Nephron progenitor cell (in vitro differentiated cells): ENCODE measurements at regions not wholly inside any gene's neighbourhood (a gene's known extent, or its start where the extent isn't known, plus 50 kb on each side); places are given as distances from the start of the nearest gene placed in this dataset.
"Not testable (repeated sequence)": the region's sequence is repeated elsewhere in the genome, so short reads cannot be mapped to it uniquely, and the experiment has no call there.

ENCODE experiments used
- DNase-seq: peaks from one replicate; pipeline ENCODE4 v3.0.0; 2021
- H3K27ac Mint-ChIP-seq: 2 replicates; pipeline ENCODE4 v1.8.0; 2021; ENCODE audit warnings: mild to moderate bottlenecking, moderate library complexity, mixed read lengths
- H3K27me3 Mint-ChIP-seq: 2 replicates; pipeline ENCODE4 v1.8.0; 2021; ENCODE audit warnings: mild to moderate bottlenecking, low read depth, mixed read lengths; ENCODE audit not compliant: poor library complexity
- H3K36me3 Mint-ChIP-seq: 2 replicates; pipeline ENCODE4 v1.8.0; 2021; ENCODE audit warnings: low read depth, mixed read lengths
- H3K4me1 Mint-ChIP-seq: 2 replicates; pipeline ENCODE4 v1.8.0; 2021; ENCODE audit warnings: mixed read lengths
- H3K4me3 Mint-ChIP-seq: 2 replicates; pipeline ENCODE4 v1.8.0; 2021; ENCODE audit warnings: mild to moderate bottlenecking, moderate library complexity, mixed read lengths
- H3K9me3 Mint-ChIP-seq: 2 replicates; pipeline ENCODE4 v1.8.0; 2021; ENCODE audit warnings: mild to moderate bottlenecking, moderate library complexity, mixed read lengths
- TF ChIP-seq, protein P1 (sequence below): fragments of 200-600 bp; sonication (generic); IDR thresholded peaks from 2 replicates; pipeline ENCODE4 v1.5.0; 2021; ENCODE audit warnings: antibody characterized with exemption

DNA sequence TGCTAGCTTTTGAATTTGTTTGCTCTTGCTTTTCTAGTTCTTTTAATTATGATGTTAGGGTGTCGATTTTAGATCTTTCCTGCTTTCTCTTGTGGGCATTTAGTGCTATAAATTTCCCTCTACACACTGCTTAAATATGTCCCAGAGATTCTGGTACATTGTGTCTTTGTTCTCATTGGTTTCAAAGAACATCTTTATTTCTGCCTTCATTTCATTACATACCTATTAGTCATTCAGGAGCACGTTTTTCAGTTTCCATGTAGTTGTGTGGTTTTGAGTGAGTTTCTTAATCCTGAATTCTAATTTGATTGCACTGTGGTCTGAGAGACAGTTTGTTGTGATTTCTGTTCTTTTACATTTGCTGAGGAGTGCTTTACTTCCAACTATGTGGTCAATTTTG lies 51.2 kb upstream of the MB21D2 start:
- not testable (repeated sequence) for H3K4me1 Mint-ChIP-seq, H3K27ac Mint-ChIP-seq, H3K36me3 Mint-ChIP-seq, DNase-seq, H3K4me3 Mint-ChIP-seq, H3K27me3 Mint-ChIP-seq
- H3K9me3 Mint-ChIP-seq = peaks cover 40% of the 10 kb centered on the region

DNA sequence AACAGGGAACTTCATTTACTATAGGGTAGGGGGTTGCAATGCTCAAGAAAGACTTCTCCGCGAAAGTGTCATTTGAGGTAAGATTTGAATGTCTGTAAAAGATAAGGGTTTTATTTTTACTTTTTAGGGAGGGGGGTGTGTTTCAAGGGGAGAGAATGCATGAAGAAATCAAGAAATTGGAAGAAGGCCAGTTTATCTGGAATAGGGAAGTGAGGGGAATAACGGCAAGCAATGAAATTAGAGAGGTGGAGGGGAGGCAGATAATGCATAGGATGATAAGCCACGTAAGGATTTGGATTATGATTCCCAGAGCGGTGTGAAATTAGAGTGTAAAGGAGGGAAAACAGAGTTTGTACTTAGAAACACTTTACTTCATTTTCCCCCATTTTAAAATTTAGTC lies 63.0 kb upstream of the MB21D2 start:
- Mint-ChIP-seq H3K4me1 (no peaks in the 10 kb centered on the region), H3K36me3 (no peaks in the 10 kb centered on the region), H3K4me3 (no peak overlapping the region), H3K9me3 (peaks cover 20% of the 10 kb centered on the region), H3K27me3 (peaks cover 5% of the 10 kb centered on the region), H3K27ac (no peak overlapping the region)
- TF ChIP-seq, protein P1, sequence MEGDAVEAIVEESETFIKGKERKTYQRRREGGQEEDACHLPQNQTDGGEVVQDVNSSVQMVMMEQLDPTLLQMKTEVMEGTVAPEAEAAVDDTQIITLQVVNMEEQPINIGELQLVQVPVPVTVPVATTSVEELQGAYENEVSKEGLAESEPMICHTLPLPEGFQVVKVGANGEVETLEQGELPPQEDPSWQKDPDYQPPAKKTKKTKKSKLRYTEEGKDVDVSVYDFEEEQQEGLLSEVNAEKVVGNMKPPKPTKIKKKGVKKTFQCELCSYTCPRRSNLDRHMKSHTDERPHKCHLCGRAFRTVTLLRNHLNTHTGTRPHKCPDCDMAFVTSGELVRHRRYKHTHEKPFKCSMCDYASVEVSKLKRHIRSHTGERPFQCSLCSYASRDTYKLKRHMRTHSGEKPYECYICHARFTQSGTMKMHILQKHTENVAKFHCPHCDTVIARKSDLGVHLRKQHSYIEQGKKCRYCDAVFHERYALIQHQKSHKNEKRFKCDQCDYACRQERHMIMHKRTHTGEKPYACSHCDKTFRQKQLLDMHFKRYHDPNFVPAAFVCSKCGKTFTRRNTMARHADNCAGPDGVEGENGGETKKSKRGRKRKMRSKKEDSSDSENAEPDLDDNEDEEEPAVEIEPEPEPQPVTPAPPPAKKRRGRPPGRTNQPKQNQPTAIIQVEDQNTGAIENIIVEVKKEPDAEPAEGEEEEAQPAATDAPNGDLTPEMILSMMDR = no peak
- DNase-seq = no peak

DNA sequence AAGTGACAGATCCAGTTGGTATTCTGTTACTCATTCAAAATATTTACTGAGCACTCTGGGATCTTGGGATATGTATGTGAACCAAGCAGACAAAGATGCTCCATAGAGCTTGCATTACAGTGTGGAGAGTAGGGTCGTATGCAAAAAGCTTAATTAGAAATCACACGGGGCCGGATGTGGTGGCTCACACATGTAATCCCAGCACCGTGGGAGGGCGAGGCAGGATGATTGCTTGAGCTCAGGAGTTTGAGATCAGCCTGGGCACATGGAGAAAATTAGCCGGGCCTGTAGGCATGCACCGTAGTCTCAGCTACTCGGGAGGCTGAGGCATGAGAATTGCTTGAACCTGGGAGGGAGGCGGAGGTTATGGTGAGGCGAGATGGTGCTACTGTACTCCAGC lies 68.7 kb upstream of the MB21D2 start:
- no peak overlapping the region for H3K4me3 Mint-ChIP-seq
- peak overlapping the region; percentile 65 for H3K27ac Mint-ChIP-seq
- TF ChIP-seq, protein P1 = no peak
- peaks cover 12% of the 10 kb centered on the region for H3K4me1 Mint-ChIP-seq
- no peaks in the 10 kb centered on the region for H3K36me3 Mint-ChIP-seq
- no peak for DNase-seq
- H3K9me3 Mint-ChIP-seq = no peaks in the 10 kb centered on the region
- H3K27me3 Mint-ChIP-seq = peaks cover 5% of the 10 kb centered on the region

DNA sequence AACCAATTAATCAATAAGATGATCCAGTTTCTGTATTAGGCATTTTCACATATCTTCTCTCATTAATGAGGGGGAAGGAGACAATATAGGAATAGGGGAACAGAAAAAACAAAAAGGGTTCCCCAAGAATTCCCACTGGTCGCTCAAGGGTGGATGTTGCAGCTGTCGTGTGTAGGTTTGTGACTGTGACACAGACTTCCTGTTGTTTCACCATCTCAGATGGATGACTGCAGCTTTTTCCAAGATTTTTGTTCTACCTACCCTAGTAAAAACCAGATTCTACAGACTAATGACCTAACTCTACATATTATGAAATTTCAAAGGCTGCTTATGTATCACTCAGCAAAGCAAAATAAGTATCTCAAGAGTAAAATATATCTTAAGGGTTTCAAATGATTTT lies 73.7 kb upstream of the MB21D2 start:
- TF ChIP-seq, protein P1 = no peak
- Mint-ChIP-seq H3K4me1 (peaks cover 12% of the 10 kb centered on the region), H3K36me3 (peaks cover under 1% of the 10 kb centered on the region), H3K27ac (no peak overlapping the region), H3K9me3 (peaks cover 9% of the 10 kb centered on the region), H3K27me3 (peaks cover 10% of the 10 kb centered on the region), H3K4me3 (no peak overlapping the region)
- DNase-seq = no peak

DNA sequence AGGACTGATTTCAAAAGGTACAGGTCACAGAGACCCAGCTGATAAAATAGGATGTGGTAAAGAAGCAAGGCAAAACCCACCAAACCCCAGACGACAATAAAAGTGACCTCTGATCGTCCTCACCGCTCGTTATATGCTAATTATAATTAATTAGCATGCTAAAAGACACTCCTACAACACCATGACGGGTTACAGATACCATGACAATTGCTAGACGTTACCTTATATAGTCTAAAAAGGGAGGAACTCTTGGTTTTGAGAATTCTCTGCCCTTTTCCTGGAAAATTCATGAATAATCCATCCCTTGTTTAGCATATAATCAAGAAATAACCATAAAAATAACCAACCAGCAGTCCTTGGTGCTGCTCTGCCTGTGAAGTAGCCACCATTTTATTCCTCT lies 74.7 kb upstream of the MB21D2 start:
- no peak for DNase-seq
- H3K27me3 Mint-ChIP-seq = peaks cover 11% of the 10 kb centered on the region
- H3K4me3 Mint-ChIP-seq = no peak overlapping the region
- H3K27ac Mint-ChIP-seq = no peak overlapping the region
- H3K4me1 Mint-ChIP-seq = peaks cover 12% of the 10 kb centered on the region
- peaks cover 7% of the 10 kb centered on the region for H3K36me3 Mint-ChIP-seq
- TF ChIP-seq, protein P1 = no peak
- peaks cover 18% of the 10 kb centered on the region for H3K9me3 Mint-ChIP-seq

DNA sequence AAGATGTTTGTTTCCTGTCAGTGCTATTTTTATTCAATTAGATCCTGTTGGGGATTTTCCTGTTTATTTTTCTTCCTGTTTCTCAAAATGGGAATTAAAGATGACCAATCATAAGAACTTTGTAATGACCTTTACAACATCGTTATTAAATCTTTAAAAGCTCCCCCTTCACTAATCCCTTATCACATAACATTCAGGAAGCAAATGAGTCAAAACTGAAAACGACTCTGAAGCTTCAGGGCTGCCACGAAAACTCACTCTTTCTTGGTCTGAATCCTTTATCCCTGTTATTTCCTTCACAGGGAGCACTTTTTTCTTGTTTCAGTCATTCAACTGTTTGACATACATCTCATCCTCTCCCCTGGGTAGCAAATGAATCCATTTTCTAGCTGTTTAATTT lies 75.8 kb upstream of the MB21D2 start:
- Mint-ChIP-seq H3K9me3 (peaks cover 19% of the 10 kb centered on the region), H3K27ac (no peak overlapping the region)

DNA sequence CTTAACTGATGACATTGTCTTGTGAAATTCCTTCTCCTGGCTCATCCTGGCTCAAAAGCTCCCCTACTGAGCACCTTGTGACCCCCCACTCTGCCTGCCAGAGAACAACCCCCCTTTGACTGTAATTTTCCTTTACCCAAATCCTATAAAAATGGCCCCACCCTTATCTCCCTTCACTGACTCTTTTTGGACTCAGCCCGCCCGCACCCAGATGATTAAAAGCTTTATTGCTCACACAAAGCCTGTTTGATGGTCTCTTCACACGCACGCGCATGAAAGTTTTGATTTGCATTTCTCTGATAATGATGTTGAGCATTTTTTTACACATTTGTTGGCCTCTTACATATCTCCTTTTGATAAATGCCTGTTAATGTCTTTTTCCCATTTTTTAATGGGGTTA lies 83.5 kb upstream of the MB21D2 start:
- H3K4me3 Mint-ChIP-seq, H3K27ac Mint-ChIP-seq, H3K27me3 Mint-ChIP-seq, DNase-seq, H3K4me1 Mint-ChIP-seq, H3K36me3 Mint-ChIP-seq: not testable (repeated sequence)
- peaks cover 33% of the 10 kb centered on the region for H3K9me3 Mint-ChIP-seq

More for the DNA sequence above, 75.8 kb upstream of the MB21D2 start:
- no peak for DNase-seq
- H3K27me3 Mint-ChIP-seq = peaks cover 15% of the 10 kb centered on the region
- H3K4me3 Mint-ChIP-seq = no peak overlapping the region
- peaks cover 12% of the 10 kb centered on the region for H3K4me1 Mint-ChIP-seq
- peaks cover 7% of the 10 kb centered on the region for H3K36me3 Mint-ChIP-seq
- TF ChIP-seq, protein P1 = no peak

DNA sequence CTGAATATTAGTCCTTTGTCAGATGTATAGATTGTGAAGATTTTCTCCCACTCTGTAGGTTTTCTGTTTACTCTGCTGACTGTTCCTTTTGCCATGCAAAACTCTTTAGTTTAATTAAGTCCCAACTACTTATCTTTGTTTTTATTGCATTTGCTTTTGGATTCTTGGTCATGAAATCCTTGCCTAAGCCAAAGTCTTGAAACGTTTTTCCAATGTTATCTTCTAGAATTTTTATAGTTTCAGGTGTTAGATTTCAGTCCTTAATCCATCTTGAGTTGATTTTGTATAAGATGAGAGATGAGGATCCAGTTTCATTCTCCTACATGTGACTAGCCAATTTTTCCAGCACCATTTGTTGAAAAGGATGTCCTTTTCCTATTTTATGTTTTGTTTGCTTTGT lies 86.0 kb upstream of the MB21D2 start:
- not testable (repeated sequence) for DNase-seq, H3K4me1 Mint-ChIP-seq, H3K27ac Mint-ChIP-seq, H3K27me3 Mint-ChIP-seq, H3K36me3 Mint-ChIP-seq, H3K4me3 Mint-ChIP-seq
- peaks cover 20% of the 10 kb centered on the region for H3K9me3 Mint-ChIP-seq
